NCI-H82 (cell line): ENCODE measurements at regions not wholly inside any gene's neighbourhood (a gene's known extent, or its start where the extent isn't known, plus 50 kb on each side); places are given as distances from the start of the nearest gene placed in this dataset.
A peak's percentile ranks its signal among the peaks of the same experiment; 100 is the strongest.

ENCODE experiments used
- DNase-seq: peaks from one replicate; lab custom pipeline; 2025; lab: John Stamatoyannopoulos, UW

DNA sequence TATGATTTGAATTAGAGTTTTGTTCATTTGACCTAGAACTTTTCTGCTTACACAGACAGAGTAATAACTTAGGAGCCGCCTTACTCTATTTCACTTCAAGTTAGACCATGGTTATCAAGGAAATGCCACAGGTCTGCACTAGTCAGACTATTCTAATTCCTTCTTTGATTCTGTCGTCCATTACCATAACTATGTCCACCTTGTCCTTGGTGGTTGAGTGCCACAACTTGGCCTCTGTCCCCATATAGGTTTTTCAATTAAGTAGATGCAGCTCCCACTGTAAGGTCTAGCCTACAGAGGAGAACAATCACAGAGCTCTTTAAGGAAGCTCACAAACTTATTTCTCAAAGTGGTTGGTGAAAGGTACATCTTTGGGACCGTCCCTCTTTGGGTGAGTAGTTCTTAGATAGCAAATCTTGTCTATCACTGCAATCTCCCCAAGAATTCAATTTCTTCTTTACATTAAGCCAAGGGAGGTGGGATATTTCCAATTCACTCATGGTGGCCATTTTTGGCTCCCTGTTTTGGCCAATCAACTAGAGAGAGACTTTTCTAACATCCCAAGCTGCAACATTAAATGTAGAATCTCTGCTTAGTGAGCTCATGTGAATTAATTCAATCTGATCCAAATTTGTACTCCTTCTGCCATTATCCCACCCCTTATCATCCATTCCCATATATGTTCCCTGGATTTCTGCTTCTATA, 434.6 kb downstream of the ADAMTS20 start:
- no peak for DNase-seq

DNA sequence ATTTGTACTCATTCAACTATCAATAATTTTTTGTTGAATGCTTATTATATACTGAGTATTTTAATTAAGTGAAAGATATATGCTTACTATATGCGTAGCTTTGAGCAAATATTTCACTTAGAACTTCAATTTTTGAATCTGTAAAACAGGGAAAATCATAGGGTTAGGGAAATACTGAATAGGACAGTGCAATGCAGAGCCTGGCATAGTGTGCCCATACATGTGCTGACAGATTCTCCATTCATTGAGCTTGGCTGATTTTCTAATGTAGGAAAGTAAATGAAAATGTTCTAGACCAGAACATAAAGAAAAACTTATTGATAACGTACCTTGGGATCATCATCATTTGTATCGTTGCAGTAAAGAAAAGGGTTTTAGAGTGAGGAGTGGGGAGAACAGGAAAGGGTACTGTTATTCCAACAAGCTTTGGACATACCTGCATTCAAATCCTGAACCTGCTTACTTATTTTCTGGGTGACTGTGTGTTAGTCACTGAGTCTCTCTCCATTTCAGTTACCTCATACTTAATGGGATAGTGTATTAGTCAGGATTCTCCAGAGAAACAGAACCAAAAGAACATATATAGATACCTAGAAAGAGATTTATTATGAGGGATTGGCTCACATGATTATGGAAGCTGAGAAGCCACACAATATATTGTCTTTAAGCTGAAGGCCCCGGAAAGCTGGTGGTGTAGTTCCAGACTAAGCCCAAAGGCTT, 436.4 kb downstream of the ADAMTS20 start:
- DNase-seq = no peak

DNA sequence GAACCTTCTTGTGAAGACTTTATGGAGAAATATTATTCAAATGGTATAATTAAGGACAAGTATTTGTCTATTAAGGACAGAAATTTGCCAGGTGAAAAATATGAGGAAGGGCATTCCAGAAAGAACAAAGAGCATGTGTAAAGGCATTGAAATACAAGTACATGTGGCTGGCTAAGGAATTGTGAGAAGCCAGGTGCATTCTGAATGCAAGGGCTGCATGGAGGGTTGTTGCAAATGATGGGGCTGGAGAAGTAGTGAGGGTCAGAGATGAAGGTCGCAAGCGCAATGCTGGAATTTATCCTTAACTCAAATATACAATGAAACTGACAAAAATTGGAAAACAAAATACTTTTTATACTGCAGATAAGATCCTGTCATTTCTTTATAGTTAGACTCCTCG, 437.7 kb downstream of the ADAMTS20 start:
- DNase-seq = no peak

DNA sequence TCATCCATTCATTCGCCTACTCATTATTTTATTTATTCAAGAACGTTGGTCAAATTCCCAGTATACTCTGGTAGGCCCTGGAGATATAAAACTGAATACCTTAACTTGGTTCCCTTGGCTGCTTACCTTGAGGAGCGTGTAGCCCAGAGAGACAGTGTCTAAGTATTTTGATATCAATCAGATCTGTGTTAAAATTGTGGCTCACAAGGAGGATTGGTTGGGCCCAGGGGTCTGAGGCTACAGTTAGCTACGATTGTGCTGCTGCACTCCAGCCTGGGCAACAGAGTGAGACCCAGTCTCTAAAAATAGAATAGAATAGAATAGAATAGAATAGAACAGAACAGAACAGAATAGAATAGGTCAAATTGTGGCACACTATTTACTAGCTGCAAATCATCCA, 438.4 kb downstream of the ADAMTS20 start:
- no peak for DNase-seq

DNA sequence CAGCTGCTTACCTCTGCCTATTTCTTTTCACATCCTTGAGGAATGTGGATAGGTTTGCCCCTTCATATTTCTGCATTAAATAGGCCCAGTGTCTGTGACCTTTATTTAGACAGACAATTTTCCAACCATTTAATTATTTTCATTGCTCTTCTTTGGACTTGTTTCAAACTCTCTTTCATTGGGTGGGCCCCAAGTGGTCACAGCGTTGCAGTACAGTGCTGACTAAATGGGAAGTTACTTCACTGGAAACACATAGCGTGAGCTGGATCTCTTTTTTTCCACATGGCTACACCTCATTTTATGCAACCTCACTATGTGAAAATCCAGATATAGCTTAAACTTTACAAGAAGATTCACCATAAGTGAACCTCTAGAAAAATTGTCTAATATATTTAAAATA, 438.9 kb downstream of the ADAMTS20 start:
- DNase-seq = no peak

DNA sequence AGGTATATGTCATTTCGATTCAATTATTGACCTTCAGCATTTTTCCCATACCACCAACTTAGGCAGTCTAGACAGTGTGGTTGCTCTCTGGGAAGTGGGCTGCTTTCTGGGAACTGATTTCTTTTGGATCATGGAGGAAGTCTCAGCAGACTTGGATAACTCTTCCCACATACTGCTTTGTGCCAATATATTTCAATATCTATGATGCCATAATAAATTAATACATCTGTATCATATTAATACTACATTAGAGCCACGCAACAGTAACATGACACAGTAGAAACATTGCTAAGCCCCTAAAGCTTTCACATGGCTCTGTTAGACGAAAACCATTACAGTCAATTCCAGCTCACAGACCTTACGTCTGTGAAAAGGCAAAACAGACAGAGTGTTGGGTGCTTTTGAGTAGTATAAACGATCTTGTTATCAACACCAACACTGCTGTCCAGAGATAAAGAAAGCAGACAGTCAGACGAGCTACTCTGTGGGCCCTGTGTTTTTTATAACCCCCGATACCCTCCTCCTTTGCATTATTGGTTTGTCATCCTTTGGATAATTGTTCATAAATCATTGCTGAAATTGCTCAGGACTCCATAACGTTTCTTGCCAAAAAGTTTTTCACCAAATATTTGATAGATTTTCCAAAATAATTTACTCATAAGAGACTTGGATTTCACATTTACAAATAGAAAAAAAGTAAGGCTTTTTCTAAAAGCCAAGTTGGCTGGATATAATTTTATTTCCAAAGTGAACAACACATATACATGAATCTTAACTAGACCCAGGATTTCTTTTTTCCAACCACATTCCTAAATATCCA, 439.7 kb downstream of the ADAMTS20 start:
- DNase-seq = no peak

DNA sequence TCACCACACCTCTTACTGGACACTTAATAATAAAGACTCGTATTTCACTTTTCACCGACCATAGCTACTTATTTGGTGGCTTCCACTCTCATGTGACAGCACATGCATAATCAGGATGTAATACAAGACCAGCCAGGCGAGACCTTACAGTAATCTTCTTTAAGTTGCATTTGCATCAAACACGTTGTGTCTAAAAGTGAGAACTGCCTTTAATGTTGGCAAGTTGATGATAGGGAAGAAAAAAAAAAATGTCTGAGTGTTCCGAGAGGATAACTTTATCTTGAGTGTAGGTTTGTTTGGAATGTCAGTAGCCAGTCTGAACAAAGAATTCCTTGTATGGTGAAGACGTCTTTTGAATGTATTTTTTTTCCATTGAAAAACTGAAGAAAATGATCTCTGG, 440.4 kb downstream of the ADAMTS20 start:
- peak; percentile 18 for DNase-seq

DNA sequence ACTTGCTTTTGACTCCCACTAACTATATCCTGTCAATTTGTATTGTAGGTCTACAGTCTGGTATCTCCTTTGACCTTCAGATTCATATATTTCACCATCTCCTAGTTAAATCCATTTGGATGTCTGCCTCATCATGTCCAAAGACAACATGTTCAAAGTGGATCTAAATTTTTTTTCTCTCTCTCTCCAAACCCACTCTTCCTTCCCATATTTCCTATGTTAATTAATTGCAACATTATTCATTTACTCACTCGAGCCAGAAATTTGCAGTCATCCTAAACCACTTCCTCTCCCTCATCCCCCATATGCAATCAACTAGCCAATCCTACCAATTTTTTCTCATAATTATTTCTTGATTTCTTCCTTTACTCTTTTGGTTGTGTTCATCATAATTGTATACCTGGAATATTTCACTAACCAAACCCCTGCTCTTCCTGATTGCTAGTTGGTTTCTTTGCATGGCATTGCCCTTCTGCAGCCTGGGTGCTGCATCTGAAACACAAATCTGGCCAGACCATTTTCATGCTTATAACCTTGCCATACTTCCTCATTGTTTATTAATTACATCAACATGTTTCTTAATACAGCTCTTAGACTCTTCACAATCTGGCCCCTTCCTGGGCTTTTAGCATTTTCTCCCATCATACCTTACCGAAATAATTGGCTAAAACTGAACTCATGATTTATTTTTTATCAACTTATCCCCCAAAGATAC, 442.2 kb downstream of the ADAMTS20 start:
- DNase-seq = no peak

DNA sequence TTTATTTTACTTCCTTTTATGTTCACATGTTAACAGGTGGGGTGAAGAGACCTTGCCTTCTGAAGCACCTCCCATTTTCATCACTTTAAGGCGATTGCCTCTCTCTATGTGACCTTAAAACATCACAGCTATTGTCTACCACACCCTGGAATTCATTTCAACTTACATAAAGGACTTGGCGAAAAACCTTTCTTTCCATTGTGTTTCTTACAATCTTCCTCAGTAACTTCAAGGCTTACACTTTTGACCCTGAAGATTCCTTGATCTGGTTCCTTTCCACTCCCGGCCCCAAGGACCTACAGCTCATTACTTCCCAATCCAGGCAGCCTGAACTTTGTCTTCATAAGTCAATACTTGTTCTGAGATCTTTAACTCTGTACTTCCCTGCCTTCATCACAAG, 443.3 kb downstream of the ADAMTS20 start:
- no peak for DNase-seq

DNA sequence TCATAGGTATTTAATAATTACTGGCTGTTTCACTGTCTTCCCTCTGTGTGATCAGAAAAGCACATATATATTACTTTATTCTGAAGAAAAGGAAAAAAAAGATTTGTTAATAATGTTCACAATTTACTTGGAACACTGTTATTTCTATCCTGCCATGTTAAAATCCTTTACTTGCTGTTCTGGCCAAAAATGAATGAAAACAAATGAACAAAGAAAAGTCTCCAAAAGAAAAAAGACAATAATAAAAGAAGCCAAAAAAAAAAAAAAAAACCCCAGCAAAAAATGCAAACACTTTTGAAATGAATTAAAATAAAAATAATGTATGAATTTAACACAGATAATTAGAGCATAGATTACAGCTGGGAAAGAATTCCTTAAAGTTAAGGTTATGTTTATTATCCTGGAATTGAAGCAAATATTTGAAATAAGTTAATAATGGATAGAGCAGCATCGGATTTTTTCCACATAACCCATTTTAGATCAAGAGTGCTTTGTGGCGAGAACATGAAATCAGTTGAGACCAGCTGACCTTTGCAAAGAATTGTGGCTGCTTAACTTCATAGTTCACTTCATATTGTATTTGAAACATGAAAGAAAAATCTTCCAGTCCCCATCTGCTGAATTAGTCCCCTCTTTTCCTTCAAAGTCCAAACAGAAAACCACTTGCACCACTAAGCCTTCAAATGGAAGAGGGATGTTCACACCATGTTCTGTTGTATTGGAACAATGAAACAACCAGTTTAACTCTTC, 444.8 kb downstream of the ADAMTS20 start:
- no peak for DNase-seq

DNA sequence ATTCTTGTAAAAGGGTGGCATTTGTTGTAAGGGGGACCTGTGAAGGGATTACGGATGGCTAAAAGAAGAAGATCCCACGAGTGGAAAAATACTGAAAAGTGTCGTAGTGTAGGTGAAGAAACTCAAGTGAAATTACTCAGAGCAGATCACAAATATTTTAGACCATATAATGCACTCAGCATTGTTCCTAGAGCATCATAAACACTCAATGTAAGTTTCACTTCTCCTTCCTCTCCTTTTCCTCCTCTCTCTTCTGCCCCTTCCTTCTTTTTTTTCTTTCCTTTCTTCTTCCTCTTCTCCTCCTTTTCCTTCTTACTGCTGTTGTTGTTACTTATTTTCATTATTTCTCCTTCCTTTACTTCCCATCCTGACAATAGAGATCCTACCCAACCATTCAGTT, 445.6 kb downstream of the ADAMTS20 start:
- DNase-seq = no peak

DNA sequence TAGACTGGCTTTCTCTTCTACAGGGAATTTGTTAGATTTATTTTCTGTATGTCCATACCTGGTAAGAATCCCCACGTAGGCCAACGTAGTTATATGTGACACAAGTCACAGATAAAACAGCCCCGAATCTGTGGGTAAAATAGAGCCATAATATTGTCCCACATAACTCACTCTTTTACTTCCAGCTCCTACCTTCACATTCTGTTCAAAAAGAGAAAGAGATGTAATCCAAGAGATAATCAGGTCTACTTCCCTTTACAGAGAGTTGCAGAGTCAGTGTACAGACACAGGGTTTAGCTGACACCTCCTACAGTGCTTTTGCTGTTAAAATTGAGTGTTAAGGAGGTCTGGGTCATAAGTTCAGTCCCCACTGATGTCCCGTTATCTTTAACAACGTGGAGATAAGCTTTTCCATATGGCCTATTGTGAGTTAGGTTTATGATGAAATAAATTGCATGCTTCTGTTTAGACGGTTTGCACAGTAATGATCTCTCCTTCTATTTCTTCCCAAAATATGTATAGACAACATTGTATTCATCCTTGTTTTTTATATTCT, 446.5 kb downstream of the ADAMTS20 start:
- DNase-seq = no peak

DNA sequence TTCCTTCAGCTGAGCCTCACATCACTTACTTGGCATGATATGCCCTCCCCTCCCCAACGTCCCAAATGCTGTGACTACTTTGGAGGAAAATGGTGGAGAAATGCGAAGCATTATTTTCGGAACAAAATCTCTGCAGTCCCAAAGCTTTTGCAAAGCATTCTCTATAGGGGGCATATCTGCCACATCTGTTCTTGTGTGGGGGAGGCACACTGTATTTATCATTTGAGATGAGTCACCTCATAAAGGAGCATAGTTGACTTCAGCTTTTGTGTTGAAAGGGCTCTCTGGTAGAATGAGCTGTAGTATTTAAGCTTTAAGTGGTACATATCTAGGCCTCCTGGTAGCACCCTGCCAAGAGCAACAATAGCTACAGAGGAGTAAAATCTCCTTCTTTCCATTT, 447.5 kb downstream of the ADAMTS20 start:
- no peak for DNase-seq

DNA sequence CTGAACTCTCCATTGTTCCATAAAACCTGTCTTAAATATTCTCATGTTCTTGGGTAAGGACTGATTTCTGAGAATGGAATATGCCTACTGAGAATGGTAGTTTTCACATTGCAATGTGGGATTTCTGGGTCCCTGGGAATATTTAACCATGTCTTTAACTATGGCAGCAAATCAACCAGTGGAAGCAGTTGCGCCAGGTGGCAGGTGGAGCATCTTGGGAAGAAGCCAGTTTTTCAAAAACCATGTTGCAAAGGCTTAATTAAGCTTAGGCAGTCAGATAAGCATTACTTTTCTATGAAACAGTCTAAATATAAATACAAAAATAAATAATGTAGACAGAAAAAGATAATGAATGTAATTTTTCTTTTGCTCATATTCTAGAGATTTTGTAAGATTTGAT, 448.1 kb downstream of the ADAMTS20 start:
- no peak for DNase-seq

DNA sequence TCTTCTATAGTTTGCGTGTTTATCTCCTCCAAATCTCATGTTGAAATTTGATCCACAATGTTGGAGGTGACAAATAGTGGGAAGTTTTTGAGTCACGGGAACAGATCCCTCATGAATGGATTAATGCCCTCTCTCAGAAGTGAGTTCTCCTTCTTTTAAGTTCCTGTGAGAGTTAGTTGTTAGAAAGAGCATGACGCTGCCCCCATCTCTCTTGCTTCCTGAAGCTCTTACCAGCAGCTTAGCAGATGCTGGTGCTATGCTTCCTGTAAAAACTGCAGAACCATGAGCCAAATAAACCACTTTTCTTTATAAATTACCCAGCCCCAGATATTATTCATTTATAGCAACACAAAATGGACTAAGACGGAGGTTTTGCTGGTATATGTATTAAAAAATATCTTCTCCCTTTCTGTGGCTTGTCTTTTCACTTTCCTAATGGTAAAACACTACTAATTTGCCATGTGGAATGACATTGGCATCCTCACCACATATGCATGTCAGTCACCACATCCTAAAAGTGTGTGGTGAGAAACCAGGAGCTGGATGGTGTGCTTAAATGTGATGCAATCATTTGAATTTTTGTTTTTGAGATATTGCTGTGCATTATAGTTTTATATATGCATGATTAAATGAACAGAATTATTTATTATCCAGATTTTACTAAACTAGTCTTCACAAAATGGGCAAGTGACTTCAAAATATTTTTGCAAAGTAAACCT, 449.3 kb downstream of the ADAMTS20 start:
- no peak for DNase-seq

DNA sequence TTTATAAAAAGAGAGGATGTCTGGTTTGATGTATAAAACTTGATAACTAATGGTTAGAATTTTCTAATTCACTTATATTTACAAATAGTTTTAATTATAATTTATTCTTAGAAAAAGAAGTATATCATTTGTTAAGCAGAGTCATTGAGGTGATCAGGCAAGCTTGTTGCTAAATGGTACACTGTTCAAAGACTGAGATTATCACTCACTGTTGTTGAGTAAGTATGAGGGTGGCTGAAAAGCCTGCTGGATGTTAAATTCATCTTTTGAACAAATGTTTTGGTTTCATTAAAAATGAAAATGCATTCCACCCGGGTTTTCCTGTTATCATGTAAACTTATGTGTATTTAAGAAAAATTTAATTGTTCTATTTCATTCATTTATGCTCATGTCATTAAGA, 451.8 kb downstream of the ADAMTS20 start:
- no peak for DNase-seq

DNA sequence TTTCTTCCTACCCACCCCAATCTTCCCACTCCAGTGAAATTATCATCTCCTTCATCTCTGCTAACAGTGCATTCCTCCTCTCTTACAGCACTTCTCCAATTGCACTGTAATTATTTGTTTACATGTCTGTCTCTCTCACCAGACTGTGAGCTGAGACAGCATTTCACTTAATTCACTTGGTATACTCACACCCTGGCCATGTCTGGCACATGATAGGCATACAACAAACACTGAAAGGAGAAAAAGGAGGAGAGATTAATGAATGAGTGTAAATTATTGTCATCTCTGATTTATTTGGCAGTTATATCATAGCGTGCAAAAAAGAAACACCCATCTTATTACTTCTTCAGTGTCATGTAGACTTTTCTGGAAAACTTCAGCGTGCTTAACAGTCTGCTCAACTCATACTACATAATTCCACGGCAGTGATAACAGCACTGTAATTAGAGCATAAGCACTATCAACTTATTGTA, 452.3 kb downstream of the ADAMTS20 start:
- no peak for DNase-seq

DNA sequence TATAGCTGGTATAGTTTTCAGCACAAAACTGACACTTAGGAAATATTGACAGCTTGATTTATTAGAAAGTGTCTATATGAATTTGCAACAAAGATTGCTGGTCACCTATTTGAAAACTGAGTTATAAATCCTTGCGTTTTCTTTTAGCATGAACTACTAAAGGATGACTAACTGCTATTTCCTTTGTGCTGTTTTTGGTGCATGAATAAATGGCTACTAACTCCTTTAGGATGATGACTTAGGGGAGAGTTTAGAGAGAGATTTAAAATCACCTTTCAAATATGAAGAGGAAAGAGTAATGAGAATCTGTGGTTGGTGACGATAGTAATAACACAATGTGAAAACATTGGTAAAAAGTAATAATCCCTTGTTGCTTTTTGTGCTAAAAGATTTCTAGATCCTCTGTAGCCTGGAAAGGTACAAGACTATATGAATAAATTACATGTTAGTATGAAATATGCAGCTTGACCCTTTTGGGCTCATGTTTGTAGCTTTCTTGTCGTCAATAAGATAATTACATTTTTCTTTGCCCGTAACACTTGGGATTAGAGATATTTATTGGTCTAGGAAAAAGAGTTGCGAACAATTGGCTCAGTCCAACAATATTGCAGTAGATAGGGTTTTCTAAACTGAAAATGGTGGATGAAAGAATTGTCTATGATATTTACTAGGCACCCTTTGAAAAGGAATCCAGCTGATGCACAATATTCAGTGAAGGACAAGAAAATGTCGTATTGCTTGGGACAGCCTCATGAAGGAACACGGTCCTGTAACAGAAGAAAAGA, 453.0 kb downstream of the ADAMTS20 start:
- DNase-seq = no peak

DNA sequence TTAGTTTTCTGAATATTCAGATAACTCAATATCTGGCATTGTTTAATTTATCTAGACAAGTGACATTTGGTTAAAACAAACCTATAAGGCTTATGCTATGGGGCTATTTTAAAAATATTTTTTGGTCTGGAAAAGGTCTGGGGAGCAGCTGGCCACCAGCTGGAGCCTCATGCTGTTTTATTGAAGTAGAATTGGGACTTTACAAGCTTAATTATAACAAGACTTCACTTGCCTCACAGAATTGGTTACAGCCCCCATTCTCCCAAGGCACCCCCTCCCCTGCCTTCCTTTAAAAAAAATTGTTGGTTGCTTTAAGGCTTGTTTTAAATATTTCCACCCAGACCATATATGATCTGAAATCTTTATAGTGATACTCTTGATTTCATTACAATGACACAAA, 453.9 kb downstream of the ADAMTS20 start:
- DNase-seq = no peak

DNA sequence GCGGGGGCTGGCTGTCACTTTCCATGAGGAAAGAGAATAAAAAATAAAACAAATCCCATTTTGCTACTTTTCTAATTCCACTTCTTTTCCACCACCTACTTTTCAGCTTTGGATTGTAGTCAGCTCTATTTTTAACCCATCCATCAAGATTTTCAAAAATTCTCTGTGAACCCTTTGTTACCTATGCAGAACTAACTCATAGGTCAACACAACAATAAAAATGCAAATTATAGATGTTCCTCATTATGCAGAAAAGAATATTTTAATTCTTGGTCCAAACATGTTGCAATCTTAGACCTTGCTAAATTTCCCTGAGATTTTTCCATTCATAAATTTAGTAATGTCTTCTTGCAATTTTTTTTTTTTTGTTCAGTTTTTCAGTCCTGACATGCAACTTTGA, 454.5 kb downstream of the ADAMTS20 start:
- no peak for DNase-seq
